Epithelial cell of proximal tubule (primary cell): ENCODE measurements at regions not wholly inside any gene's neighbourhood (a gene's known extent, or its start where the extent isn't known, plus 50 kb on each side); places are given as distances from the start of the nearest gene placed in this dataset.

Experiments used
- DNase-seq: peaks from one replicate; pipeline ENCODE4 v3.0.0-alpha.2; 2011; ENCODE audit warnings: low read depth
- H3K4me3 ChIP-seq: 2 replicates; pipeline ENCODE4 v1.5.1; 2011; ENCODE audit warnings: low read depth, mild to moderate bottlenecking, low read length
- CTCF ChIP-seq: conservative IDR thresholded peaks from 2 replicates; pipeline ENCODE4 v1.5.1; 2012; ENCODE audit warnings: low read depth, mild to moderate bottlenecking, low read length

GRCh38 chr2:107362993-107363392, 463.7 kb upstream of the RGPD4 start:
- H3K4me3 ChIP-seq: no peak overlapping the region
- no peak for TF ChIP-seq CTCF
- DNase-seq: no peak

- no peak for DNase-seq
- no peak for TF ChIP-seq CTCF
- H3K4me3 ChIP-seq: no peak overlapping the region
Observed at GRCh38 chr2:107363806-107364205, 462.9 kb upstream of the RGPD4 start.

- no peak for DNase-seq
Observed at GRCh38 chr2:107364361-107364950, 462.2 kb upstream of the RGPD4 start.

GRCh38 chr2:107374249-107374648, 452.4 kb upstream of the RGPD4 start:
- no peak overlapping the region for H3K4me3 ChIP-seq
- DNase-seq: no peak
- TF ChIP-seq CTCF: no peak

More at GRCh38 chr2:107364361-107364950, 462.2 kb upstream of the RGPD4 start:
- no peak for TF ChIP-seq CTCF
- H3K4me3 ChIP-seq: no peak overlapping the region

GRCh38 chr2:107376909-107377308, 449.8 kb upstream of the RGPD4 start:
- TF ChIP-seq CTCF: no peak
- DNase-seq: no peak
- H3K4me3 ChIP-seq: no peak overlapping the region

- peak; percentile 19 for TF ChIP-seq CTCF
- no peak for DNase-seq
- H3K4me3 ChIP-seq: no peak overlapping the region
Observed at GRCh38 chr2:107380912-107381311, 445.8 kb upstream of the RGPD4 start.

GRCh38 chr2:107383691-107384090, 443.0 kb upstream of the RGPD4 start:
- no peak overlapping the region for H3K4me3 ChIP-seq
- no peak for TF ChIP-seq CTCF
- DNase-seq: no peak
